Testis (tissue), 2 donors: ENCODE measurements at regions not wholly inside any gene's neighbourhood (a gene's known extent, or its start where the extent isn't known, plus 50 kb on each side); places are given as distances from the start of the nearest gene placed in this dataset.
"Not testable (repeated sequence)": the region's sequence is repeated elsewhere in the genome, so short reads cannot be mapped to it uniquely, and the experiment has no call there.

Experiments used
- DNase-seq: peaks from one replicate; pipeline ENCODE4 v3.0.0-alpha.2; 2019
- H3K27ac ChIP-seq, 2 donors: fragments of 200-600 bp; sonication (generic); one replicate each; pipeline ENCODE4 v1.5.1; 2019
- H3K27me3 ChIP-seq: fragments of 200-600 bp; sonication (generic); one replicate; pipeline ENCODE4 v1.5.1; 2019
- H3K36me3 ChIP-seq: fragments of 200-600 bp; sonication (generic); one replicate; pipeline ENCODE4 v1.5.1; 2017; ENCODE audit warnings: low read depth; ENCODE audit errors: missing control alignments
- H3K4me1 ChIP-seq: fragments of 200-600 bp; sonication (generic); one replicate; pipeline ENCODE4 v1.5.1; 2019
- H3K4me3 ChIP-seq, 2 donors: fragments of 200-600 bp; sonication (generic); one replicate each; pipeline ENCODE4 v1.5.1; 2017 to 2019
- H3K9me3 ChIP-seq: fragments of 200-600 bp; sonication (generic); one replicate; pipeline ENCODE4 v1.5.1; 2017
- WGBS, 2 donors: methylation state at CpG; one replicate each; pipeline ENCODE4 v1.1.5; 2018; 5-methylcytosine and 5-hydroxymethylcytosine counted together
- intact Hi-C: fragments of 100-400 bp; cut with DNase I; formaldehyde crosslinking; loops from one replicate; pipeline ENCODE4 v1.15.1; 2023; ENCODE audit warnings: low total_unique reads
- TF ChIP-seq, protein P1 (sequence below), 3 experiments: fragments of 450-650 bp in 2 of 3; fragments of 200-600 bp in 1 of 3; sonication (generic) in 1 of 3; IDR thresholded peaks; one replicate each; pipeline ENCODE4 v1.5.1; 2016 to 2019; ENCODE audit warnings: antibody characterized with exemption in 3 of 3, mild to moderate bottlenecking in 2 of 3, moderate library complexity in 1 of 3

DNA sequence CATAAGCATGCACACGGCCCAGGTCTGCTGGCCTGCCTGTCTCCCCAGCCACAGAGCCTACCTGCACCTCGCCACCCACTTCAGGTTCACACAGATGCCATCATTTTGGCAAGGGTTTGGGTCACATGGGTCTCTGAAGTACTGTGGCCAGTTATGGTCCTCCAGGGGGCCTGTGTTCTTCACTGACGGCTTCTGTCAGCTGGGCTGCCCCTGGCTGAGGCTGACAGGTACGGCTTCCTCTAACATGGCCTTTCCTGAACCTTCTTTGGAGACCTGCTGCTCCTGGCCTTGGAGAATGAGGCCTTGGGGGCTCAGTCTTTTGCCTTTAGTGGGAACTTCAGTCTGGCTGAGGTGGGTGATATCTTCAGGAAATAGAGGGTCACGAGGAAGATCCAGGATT lies 835.9 kb downstream of the SPATA31A1 start:
- DNase-seq, intact Hi-C loops, H3K9me3 ChIP-seq, H3K4me3 ChIP-seq, H3K4me1 ChIP-seq, H3K27me3 ChIP-seq, H3K36me3 ChIP-seq, H3K27ac ChIP-seq: not testable (repeated sequence)
- 58 to 80% methylated on average over 2 of the region's 5 CpGs for WGBS, 2 donors

- H3K4me1 ChIP-seq, H3K27me3 ChIP-seq, DNase-seq, H3K9me3 ChIP-seq, H3K36me3 ChIP-seq, H3K4me3 ChIP-seq, intact Hi-C loops, H3K27ac ChIP-seq: not testable (repeated sequence)
- WGBS, 2 donors = 67% methylated on average over 1 of the region's 2 CpGs; no CpG with 5 or more reads in 1 of the 2 donors
Measured at GRCh38 chr9:40192162-40192561, 836.7 kb downstream of the SPATA31A1 start.

GRCh38 chr9:40196165-40196714 lies 840.8 kb downstream of the SPATA31A1 start:
- H3K4me1 ChIP-seq, H3K4me3 ChIP-seq, H3K27ac ChIP-seq, H3K9me3 ChIP-seq, H3K27me3 ChIP-seq, H3K36me3 ChIP-seq, intact Hi-C loops: not testable (repeated sequence)
- WGBS, 2 donors = 66 to 77% methylated on average over 3 to 13 of the region's 15 CpGs
- peak; percentile 15 for DNase-seq

- H3K27ac ChIP-seq, H3K27me3 ChIP-seq, intact Hi-C loops, H3K36me3 ChIP-seq, H3K4me1 ChIP-seq, H3K4me3 ChIP-seq, DNase-seq, H3K9me3 ChIP-seq: not testable (repeated sequence)
- 73% methylated on average over 9 of the region's 18 CpGs; no CpG with 5 or more reads in 1 of the 2 donors for WGBS, 2 donors
Measured at GRCh38 chr9:40196803-40197202, 841.3 kb downstream of the SPATA31A1 start.

DNA sequence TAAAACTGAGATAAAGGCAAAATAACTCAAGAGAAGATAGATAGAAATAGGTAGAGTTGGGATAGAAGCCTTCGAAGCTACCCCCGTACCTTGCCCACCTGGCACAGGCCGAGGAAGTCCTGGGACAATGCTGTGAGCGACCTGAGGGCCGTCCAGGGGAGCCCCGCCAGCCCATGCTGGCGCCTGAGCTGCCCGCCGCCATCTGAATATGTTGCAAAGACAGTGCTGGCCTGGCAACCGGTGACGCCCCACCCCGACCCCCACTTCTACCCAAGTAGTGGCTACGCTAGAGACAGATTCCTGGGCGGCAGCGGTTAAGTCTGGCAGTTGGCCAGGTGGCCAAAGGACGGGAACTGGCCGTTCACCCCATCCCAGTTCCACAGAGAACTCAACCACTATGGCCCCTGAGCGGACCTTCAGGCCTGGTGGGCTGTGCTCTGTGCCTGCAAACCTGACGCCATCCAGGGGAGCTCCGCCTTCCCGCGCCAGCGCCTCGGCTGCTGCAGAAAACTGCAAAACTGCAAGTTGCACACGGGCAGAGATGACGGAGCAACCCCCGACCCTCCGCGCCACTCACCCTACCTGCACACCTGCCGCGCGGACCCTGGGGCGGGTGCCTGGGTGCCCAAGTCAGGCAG lies 866.2 kb downstream of the SPATA31A1 start:
- DNase-seq, H3K36me3 ChIP-seq, H3K9me3 ChIP-seq, intact Hi-C loops, H3K27me3 ChIP-seq, H3K4me3 ChIP-seq, H3K4me1 ChIP-seq, H3K27ac ChIP-seq: not testable (repeated sequence)
- WGBS, 2 donors = 70% methylated on average over 2 of the region's 33 CpGs; no CpG with 5 or more reads in 1 of the 2 donors

DNA sequence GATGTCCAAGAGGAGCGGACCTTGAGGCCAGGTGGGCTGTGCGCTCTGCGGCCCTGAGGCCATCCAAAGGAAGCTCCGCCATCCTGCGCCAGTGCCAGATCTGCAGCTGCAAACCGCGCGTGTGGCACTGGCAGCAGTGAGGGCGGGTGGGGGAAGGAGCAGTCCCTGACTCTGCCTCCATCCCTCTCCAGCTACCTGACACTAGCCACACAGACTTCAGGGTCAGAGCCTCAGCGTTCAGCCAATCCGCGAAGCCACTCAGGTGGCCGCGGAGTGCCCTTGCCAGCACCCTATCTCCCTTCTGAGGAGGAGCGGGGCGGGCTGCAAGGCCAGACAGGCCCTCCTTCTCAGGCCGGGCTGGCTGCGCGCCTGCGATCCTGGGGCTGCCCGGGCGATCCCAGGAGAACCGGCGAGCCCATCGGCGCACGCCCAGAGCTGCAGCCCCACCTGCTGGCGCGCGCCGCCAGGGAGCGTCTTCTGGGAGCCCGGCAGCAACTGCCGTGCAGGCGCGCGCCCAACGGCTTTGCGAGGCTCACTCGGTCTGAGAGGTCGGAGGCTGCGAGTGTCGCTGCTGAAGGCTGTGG lies 867.2 kb downstream of the SPATA31A1 start:
- H3K27me3 ChIP-seq, H3K27ac ChIP-seq, H3K36me3 ChIP-seq, intact Hi-C loops, H3K4me1 ChIP-seq, DNase-seq, H3K9me3 ChIP-seq, H3K4me3 ChIP-seq: not testable (repeated sequence)
- no CpG with 5 or more reads among the region's 43 CpGs for WGBS, 2 donors
- TF ChIP-seq, protein P1, sequence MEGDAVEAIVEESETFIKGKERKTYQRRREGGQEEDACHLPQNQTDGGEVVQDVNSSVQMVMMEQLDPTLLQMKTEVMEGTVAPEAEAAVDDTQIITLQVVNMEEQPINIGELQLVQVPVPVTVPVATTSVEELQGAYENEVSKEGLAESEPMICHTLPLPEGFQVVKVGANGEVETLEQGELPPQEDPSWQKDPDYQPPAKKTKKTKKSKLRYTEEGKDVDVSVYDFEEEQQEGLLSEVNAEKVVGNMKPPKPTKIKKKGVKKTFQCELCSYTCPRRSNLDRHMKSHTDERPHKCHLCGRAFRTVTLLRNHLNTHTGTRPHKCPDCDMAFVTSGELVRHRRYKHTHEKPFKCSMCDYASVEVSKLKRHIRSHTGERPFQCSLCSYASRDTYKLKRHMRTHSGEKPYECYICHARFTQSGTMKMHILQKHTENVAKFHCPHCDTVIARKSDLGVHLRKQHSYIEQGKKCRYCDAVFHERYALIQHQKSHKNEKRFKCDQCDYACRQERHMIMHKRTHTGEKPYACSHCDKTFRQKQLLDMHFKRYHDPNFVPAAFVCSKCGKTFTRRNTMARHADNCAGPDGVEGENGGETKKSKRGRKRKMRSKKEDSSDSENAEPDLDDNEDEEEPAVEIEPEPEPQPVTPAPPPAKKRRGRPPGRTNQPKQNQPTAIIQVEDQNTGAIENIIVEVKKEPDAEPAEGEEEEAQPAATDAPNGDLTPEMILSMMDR (IDR thresholded peaks at IDR 0.05) = peak in 1 of 3 experiments; percentile 14

DNA sequence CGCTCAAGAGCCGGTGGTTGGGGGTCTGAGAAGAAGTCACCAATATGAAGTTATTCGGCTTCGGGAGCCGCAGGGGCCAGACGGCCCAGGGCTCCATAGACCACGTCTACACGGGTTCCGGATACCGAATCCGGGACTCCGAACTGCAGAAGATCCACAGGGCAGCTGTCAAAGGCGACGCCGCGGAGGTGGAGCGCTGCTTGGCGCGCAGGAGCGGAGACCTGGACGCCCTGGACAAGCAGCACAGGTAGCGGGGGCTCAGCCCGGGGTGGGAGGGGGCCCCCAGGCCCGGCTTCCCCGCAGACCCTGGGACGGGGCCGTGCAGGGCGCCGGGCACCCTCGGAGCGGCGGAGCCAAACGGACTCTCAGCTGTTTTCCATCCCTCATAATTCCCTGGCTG lies 867.9 kb downstream of the SPATA31A1 start:
- H3K9me3 ChIP-seq, intact Hi-C loops, H3K4me1 ChIP-seq, H3K36me3 ChIP-seq, H3K27me3 ChIP-seq, H3K27ac ChIP-seq, H3K4me3 ChIP-seq: not testable (repeated sequence)
- no CpG with 5 or more reads among the region's 33 CpGs for WGBS, 2 donors
- DNase-seq = peak; percentile 15
